ENCODE measurements at regions not wholly inside any gene's neighbourhood (a gene's known extent, or its start where the extent isn't known, plus 50 kb on each side); places are given as distances from the start of the nearest gene placed in this dataset.

GRCh38 chr20:39133201-39133600 lies 171.1 kb downstream of the DHX35 start:
- Mint-ChIP-seq H3K27ac (ENCODE audit: unreplicated experiment) (no peak overlapping the region), H3K36me3 (ENCODE audit: unreplicated experiment) (no peaks in the 10 kb centered on the region)

GRCh38 chr20:39132511-39132910 lies 170.4 kb downstream of the DHX35 start:
- Mint-ChIP-seq H3K36me3 (ENCODE audit: unreplicated experiment) (no peaks in the 10 kb centered on the region), H3K27me3 (ENCODE audit: unreplicated experiment) (no peaks in the 10 kb centered on the region), H3K9me3 (ENCODE audit: unreplicated experiment) (peaks cover 6% of the 10 kb centered on the region), H3K4me3 (ENCODE audit: unreplicated experiment) (no peak overlapping the region), H3K4me1 (ENCODE audit: low read depth, unreplicated experiment) (peaks cover 10% of the 10 kb centered on the region), H3K27ac (ENCODE audit: unreplicated experiment) (no peak overlapping the region)
- no peak for DNase-seq
- no peak for TF ChIP-seq CTCF (IDR thresholded peaks at IDR 0.05; ENCODE audit: partially characterized antibody, unreplicated experiment)

More at GRCh38 chr20:39133201-39133600, 171.1 kb downstream of the DHX35 start:
- Mint-ChIP-seq H3K4me3 (ENCODE audit: unreplicated experiment) (no peak overlapping the region), H3K4me1 (ENCODE audit: low read depth, unreplicated experiment) (peaks cover 10% of the 10 kb centered on the region), H3K9me3 (ENCODE audit: unreplicated experiment) (peaks cover 6% of the 10 kb centered on the region), H3K27me3 (ENCODE audit: unreplicated experiment) (no peaks in the 10 kb centered on the region)
- no peak for TF ChIP-seq CTCF (IDR thresholded peaks at IDR 0.05; ENCODE audit: partially characterized antibody, unreplicated experiment)
- no peak for DNase-seq

GRCh38 chr20:39132093-39132492 lies 169.9 kb downstream of the DHX35 start:
- peaks cover 6% of the 10 kb centered on the region for H3K9me3 Mint-ChIP-seq (ENCODE audit: unreplicated experiment)
- no peak for TF ChIP-seq CTCF (IDR thresholded peaks at IDR 0.05; ENCODE audit: partially characterized antibody, unreplicated experiment)
- no peak overlapping the region for H3K4me3 Mint-ChIP-seq (ENCODE audit: unreplicated experiment)
- no peaks in the 10 kb centered on the region for H3K36me3 Mint-ChIP-seq (ENCODE audit: unreplicated experiment)
- H3K27ac Mint-ChIP-seq (ENCODE audit: unreplicated experiment), result no peak overlapping the region
- peaks cover 10% of the 10 kb centered on the region for H3K4me1 Mint-ChIP-seq (ENCODE audit: low read depth, unreplicated experiment)
- DNase-seq, result no peak
- no peaks in the 10 kb centered on the region for H3K27me3 Mint-ChIP-seq (ENCODE audit: unreplicated experiment)

- no peak for DNase-seq
- Mint-ChIP-seq H3K4me3 (ENCODE audit: unreplicated experiment) (no peak overlapping the region), H3K27me3 (ENCODE audit: unreplicated experiment) (no peaks in the 10 kb centered on the region), H3K9me3 (ENCODE audit: unreplicated experiment) (no peaks in the 10 kb centered on the region), H3K27ac (ENCODE audit: unreplicated experiment) (no peak overlapping the region), H3K36me3 (ENCODE audit: unreplicated experiment) (no peaks in the 10 kb centered on the region), H3K4me1 (ENCODE audit: low read depth, unreplicated experiment) (no peaks in the 10 kb centered on the region)
- no peak for TF ChIP-seq CTCF (IDR thresholded peaks at IDR 0.05; ENCODE audit: partially characterized antibody, unreplicated experiment)
Observed at GRCh38 chr20:39130627-39131026, 168.5 kb downstream of the DHX35 start.

- TF ChIP-seq CTCF (IDR thresholded peaks at IDR 0.05; ENCODE audit: partially characterized antibody, unreplicated experiment), result no peak
- H3K27ac Mint-ChIP-seq (ENCODE audit: unreplicated experiment), result no peak overlapping the region
- H3K36me3 Mint-ChIP-seq (ENCODE audit: unreplicated experiment), result no peaks in the 10 kb centered on the region
- no peaks in the 10 kb centered on the region for H3K9me3 Mint-ChIP-seq (ENCODE audit: unreplicated experiment)
- H3K27me3 Mint-ChIP-seq (ENCODE audit: unreplicated experiment), result no peaks in the 10 kb centered on the region
- H3K4me1 Mint-ChIP-seq (ENCODE audit: low read depth, unreplicated experiment), result no peaks in the 10 kb centered on the region
- DNase-seq, result no peak
- no peak overlapping the region for H3K4me3 Mint-ChIP-seq (ENCODE audit: unreplicated experiment)
Observed at GRCh38 chr20:39129523-39129922, 167.4 kb downstream of the DHX35 start.

Data from glutamatergic neuron (in vitro differentiated cells).